T-helper 1 cell treated with Interleukin-12 subunit alpha and Interleukin-12 subunit beta and Interleukin-4 antibody, amounts not matched to agents 30 ng/mL and 1 ng/mL, for 36 hours (primary cell): ENCODE measurements at regions not wholly inside any gene's neighbourhood (a gene's known extent, or its start where the extent isn't known, plus 50 kb on each side); places are given as distances from the start of the nearest gene placed in this dataset.

Source experiments
- intact Hi-C: fragments of 100-400 bp; cut with micrococcal nuclease; formaldehyde crosslinking; loops from one replicate; pipeline ENCODE4 v1.15.1; 2024

- intact Hi-C loops: no loop called here
These were observed 74.6 kb upstream of the EGLN3 start for GRCh38 chr14:34025325-34026017.

- intact Hi-C loops: no loop called here
These were observed 73.9 kb upstream of the EGLN3 start for GRCh38 chr14:34024768-34025144.

GRCh38 chr14:34023824-34024767 lies 73.2 kb upstream of the EGLN3 start:
- intact Hi-C loops: no loop called here

GRCh38 chr14:34021096-34021495 lies 70.2 kb upstream of the EGLN3 start:
- intact Hi-C loops: no loop called here

- intact Hi-C loops: no loop called here
These were observed 69.1 kb upstream of the EGLN3 start for GRCh38 chr14:34020014-34020413.

GRCh38 chr14:34018564-34019244 lies 67.8 kb upstream of the EGLN3 start:
- intact Hi-C loops: loop anchor here (1.0 to 5.0 kb wide), 6 partner anchors 25 to 444 kb away; partner anchors contain the start of genes EGLN3 and SPTSSA

GRCh38 chr14:34018125-34018524 lies 67.3 kb upstream of the EGLN3 start:
- intact Hi-C loops: loop anchor here (1.0 to 5.0 kb wide), 6 partner anchors 25 to 444 kb away; partner anchors contain the start of genes EGLN3 and SPTSSA

GRCh38 chr14:34015383-34015782 lies 64.5 kb upstream of the EGLN3 start:
- intact Hi-C loops: loop anchor here (5.0 kb wide), 1 partner anchor 447 kb away; the partner anchor contains the start of gene SPTSSA

- intact Hi-C loops: loop anchor here (5.0 kb wide), 1 partner anchor 447 kb away; the partner anchor contains the start of gene SPTSSA
These were observed 64.1 kb upstream of the EGLN3 start for GRCh38 chr14:34014936-34015335.

- intact Hi-C loops: loop anchor here (1.0 to 2.0 kb wide), 3 partner anchors 21 to 62 kb away; partner anchors contain the start of gene EGLN3
These were observed 62.8 kb upstream of the EGLN3 start for GRCh38 chr14:34013721-34014060.

- intact Hi-C loops: loop anchor here (1.0 to 2.0 kb wide), 3 partner anchors 20 to 62 kb away; partner anchors contain the start of gene EGLN3
These were observed 62.3 kb upstream of the EGLN3 start for GRCh38 chr14:34012978-34013720.

- intact Hi-C loops: loop anchor here (2.0 kb wide), 1 partner anchor 20 kb away; no protein-coding TSS in a partner anchor
These were observed 61.5 kb upstream of the EGLN3 start for GRCh38 chr14:34012369-34012768.

- intact Hi-C loops: no loop called here
These were observed 59.1 kb upstream of the EGLN3 start for GRCh38 chr14:34009956-34010355.

GRCh38 chr14:34007902-34008301 lies 57.0 kb upstream of the EGLN3 start:
- intact Hi-C loops: no loop called here

- intact Hi-C loops: no loop called here
These were observed 55.0 kb upstream of the EGLN3 start for GRCh38 chr14:34005901-34006300.

- intact Hi-C loops: no loop called here
These were observed 54.0 kb upstream of the EGLN3 start for GRCh38 chr14:34004881-34005280.

GRCh38 chr14:34003691-34004090 lies 52.8 kb upstream of the EGLN3 start:
- intact Hi-C loops: no loop called here

GRCh38 chr14:34003082-34003668 lies 52.3 kb upstream of the EGLN3 start:
- intact Hi-C loops: no loop called here
